ENCODE measurements at regions not wholly inside any gene's neighbourhood (a gene's known extent, or its start where the extent isn't known, plus 50 kb on each side); places are given as distances from the start of the nearest gene placed in this dataset.
A peak's percentile ranks its signal among the peaks of the same experiment; 100 is the strongest.

DNA sequence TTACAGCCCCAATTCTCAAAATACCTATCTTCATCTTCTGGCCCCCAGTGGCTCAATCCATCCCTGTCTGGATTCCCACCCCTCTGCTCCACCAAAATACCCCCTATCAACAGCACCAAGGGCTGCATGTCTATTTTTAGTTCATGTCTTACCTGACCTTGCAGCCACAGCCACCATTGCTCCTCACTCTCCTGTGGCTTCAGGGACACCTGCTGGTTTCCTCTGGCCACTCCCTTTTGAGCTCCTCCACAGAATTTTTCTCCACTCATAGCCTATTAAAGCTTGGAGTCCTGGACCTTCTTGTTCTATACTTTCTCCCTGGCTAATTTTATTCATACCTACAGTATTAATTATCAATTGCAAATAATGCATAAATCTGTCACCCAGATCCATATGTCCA is 125.3 kb upstream of the NGF start:
- H3K27me3 ChIP-seq (ENCODE audit: insufficient read depth, low read length), result no peaks in the 10 kb centered on the region; the same call in 1 of the 2 replicates
- H4K20me1 ChIP-seq (ENCODE audit: control insufficient read depth, insufficient read depth, insufficient read length), result no peaks in the 10 kb centered on the region
- no peak overlapping the region for H2AK5ac ChIP-seq (ENCODE audit: insufficient read length, low read length)
- no peaks in the 10 kb centered on the region for H3K79me2 ChIP-seq (ENCODE audit: insufficient read depth, low read length)
- H3K14ac ChIP-seq (ENCODE audit: insufficient read depth, low read length), result no peak overlapping the region
- H2AFZ ChIP-seq (ENCODE audit: low read length), result no peak overlapping the region
- H3K36me3 Mint-ChIP-seq (ENCODE audit: insufficient read depth in 1 of 3, low read depth in 3 of 3), result no peaks in the 10 kb centered on the region; a peak in 1 of 7 replicates
- no peak overlapping the region for H3K4me3 Mint-ChIP-seq
- no peak overlapping the region for H3K9ac ChIP-seq (ENCODE audit: extremely low read depth, insufficient read length, low read length)
- H2BK5ac ChIP-seq (ENCODE audit: insufficient read length, low read length), result no peak overlapping the region
- H2BK120ac ChIP-seq (ENCODE audit: low read depth, low read length, poor library complexity, severe bottlenecking), result no peak overlapping the region
- H3K23ac ChIP-seq (ENCODE audit: insufficient read length, low read depth, low read length), result no peak overlapping the region
- no peak overlapping the region for H3K56ac ChIP-seq (ENCODE audit: insufficient read length, low read depth, low read length)
- no peaks in the 10 kb centered on the region for H3K4me1 ChIP-seq (ENCODE audit: insufficient read depth, low read length)
- H3K27ac Mint-ChIP-seq, result no peak overlapping the region
- H3K27ac ChIP-seq (ENCODE audit: insufficient read length, low read depth, low read length), result no peak overlapping the region
- H3K18ac ChIP-seq (ENCODE audit: insufficient read length, low read depth, low read length), result no peak overlapping the region
- no peaks in the 10 kb centered on the region for H3K4me1 Mint-ChIP-seq
- H3K9me3 ChIP-seq (ENCODE audit: control insufficient read depth, low read depth, low read length), result no peaks in the 10 kb centered on the region
- H2BK12ac ChIP-seq (ENCODE audit: insufficient read length, low read depth, low read length), result no peak overlapping the region
- no peak overlapping the region for H4K8ac ChIP-seq (replicated peaks; ENCODE audit: insufficient read length, low read depth, low read length)
- H2BK15ac ChIP-seq (ENCODE audit: low read depth, low read length), result no peak overlapping the region
- no peak overlapping the region for H3T11ph ChIP-seq (ENCODE audit: low read length)
- no peaks in the 10 kb centered on the region for H3K9me3 Mint-ChIP-seq
- no peaks in the 10 kb centered on the region for H3K23me2 ChIP-seq (ENCODE audit: insufficient read length, low read depth, low read length, poor library complexity, severe bottlenecking)
- H4K5ac ChIP-seq (ENCODE audit: insufficient read length, low read depth, low read length), result no peak overlapping the region
- no peak overlapping the region for H3K4ac ChIP-seq (ENCODE audit: low read depth, low read length)
- peaks cover 1% of the 10 kb centered on the region; the same call in 1 of the 2 replicates for H3K27me3 Mint-ChIP-seq (ENCODE audit: low read depth)
- H2BK20ac ChIP-seq (ENCODE audit: low read depth, low read length, poor library complexity, severe bottlenecking), result no peak overlapping the region
- no peaks in the 10 kb centered on the region for H3K79me1 ChIP-seq (ENCODE audit: insufficient read depth, low read depth, low read length, poor library complexity, severe bottlenecking)
- peak; percentile 21 for DNase-seq
- TF ChIP-seq, protein P1, sequence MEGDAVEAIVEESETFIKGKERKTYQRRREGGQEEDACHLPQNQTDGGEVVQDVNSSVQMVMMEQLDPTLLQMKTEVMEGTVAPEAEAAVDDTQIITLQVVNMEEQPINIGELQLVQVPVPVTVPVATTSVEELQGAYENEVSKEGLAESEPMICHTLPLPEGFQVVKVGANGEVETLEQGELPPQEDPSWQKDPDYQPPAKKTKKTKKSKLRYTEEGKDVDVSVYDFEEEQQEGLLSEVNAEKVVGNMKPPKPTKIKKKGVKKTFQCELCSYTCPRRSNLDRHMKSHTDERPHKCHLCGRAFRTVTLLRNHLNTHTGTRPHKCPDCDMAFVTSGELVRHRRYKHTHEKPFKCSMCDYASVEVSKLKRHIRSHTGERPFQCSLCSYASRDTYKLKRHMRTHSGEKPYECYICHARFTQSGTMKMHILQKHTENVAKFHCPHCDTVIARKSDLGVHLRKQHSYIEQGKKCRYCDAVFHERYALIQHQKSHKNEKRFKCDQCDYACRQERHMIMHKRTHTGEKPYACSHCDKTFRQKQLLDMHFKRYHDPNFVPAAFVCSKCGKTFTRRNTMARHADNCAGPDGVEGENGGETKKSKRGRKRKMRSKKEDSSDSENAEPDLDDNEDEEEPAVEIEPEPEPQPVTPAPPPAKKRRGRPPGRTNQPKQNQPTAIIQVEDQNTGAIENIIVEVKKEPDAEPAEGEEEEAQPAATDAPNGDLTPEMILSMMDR (conservative IDR thresholded peaks at IDR 0.05), result no peak; the same call in 2 of the 3 replicates
- H4K91ac ChIP-seq (ENCODE audit: insufficient read length, low read depth, low read length), result no peak overlapping the region
- no peak overlapping the region for H3K4me2 ChIP-seq (ENCODE audit: insufficient read depth, insufficient read length, low read length)

Data from H9 (cell line).